Aorta (tissue), 5 donors: ENCODE measurements at regions not wholly inside any gene's neighbourhood (a gene's known extent, or its start where the extent isn't known, plus 50 kb on each side); places are given as distances from the start of the nearest gene placed in this dataset.
"Not testable (repeated sequence)": the region's sequence is repeated elsewhere in the genome, so short reads cannot be mapped to it uniquely, and the experiment has no call there.

Experiments used
- ATAC-seq: fragments of 200-7000 bp; cut with Tn5 transposase; one replicate; pipeline ENCODE4 v1.9.1; 2022; ENCODE audit warnings: moderate library complexity; ENCODE audit not compliant: low FRiP score
- DNase-seq, 2 donors: peaks; one replicate each; pipeline ENCODE4 v3.0.0-alpha.2; 2020
- H3K27ac ChIP-seq, 2 donors: one replicate each; pipeline ENCODE4 v1.5.1; 2013; ENCODE audit warnings: low read length in 2 of 2, mild to moderate bottlenecking in 2 of 2, moderate library complexity in 2 of 2, control low read depth in 1 of 2, inconsistent platforms in 1 of 2, low read depth in 1 of 2
- H3K27me3 ChIP-seq, 2 donors: one replicate each; pipeline ENCODE4 v1.6.1; 2013; ENCODE audit warnings: control low read depth in 1 of 2, low read length in 1 of 2, mild to moderate bottlenecking in 1 of 2, moderate library complexity in 1 of 2; ENCODE audit not compliant: insufficient read depth in 2 of 2, control insufficient read depth in 1 of 2
- H3K36me3 ChIP-seq, 2 donors: one replicate each; pipeline ENCODE4 v1.6.1; 2013; ENCODE audit warnings: control low read depth in 1 of 2, low read length in 1 of 2, mild to moderate bottlenecking in 1 of 2; ENCODE audit not compliant: insufficient read depth in 2 of 2, control insufficient read depth in 1 of 2
- H3K4me1 ChIP-seq, 2 donors: one replicate each; pipeline ENCODE4 v1.6.1; 2013; ENCODE audit warnings: low read length in 2 of 2, control low read depth in 1 of 2, mild to moderate bottlenecking in 1 of 2, moderate library complexity in 1 of 2; ENCODE audit not compliant: insufficient read depth in 2 of 2, control insufficient read depth in 1 of 2
- H3K4me3 ChIP-seq, 2 donors: one replicate each; pipeline ENCODE4 v1.5.1; 2013; ENCODE audit warnings: low read length in 2 of 2, control low read depth in 1 of 2, mild to moderate bottlenecking in 1 of 2
- H3K9me3 ChIP-seq: one replicate; pipeline ENCODE4 v1.6.1; 2013; ENCODE audit warnings: mild to moderate bottlenecking, low read length; ENCODE audit not compliant: control insufficient read depth
- WGBS, 2 donors: extraction: QIAGEN DNeasy Blood & Tissue Kit; methylation state at CpG; one replicate each; pipeline ENCODE4 v1.1.7; 2013; 5-methylcytosine and 5-hydroxymethylcytosine counted together
- intact Hi-C, 2 donors: fragments of 100-400 bp; cut with DNase I; formaldehyde crosslinking; loops; one replicate each; pipeline versions ENCODE4 v1.14.2 to v1.15.0; 2022
- donor health status: healthy with polysubstance abuse.
- donor health status: Bipolar disorder and iron deficiency.
- donor health status: DM: no; HTN: no; CAD: no.
- donor health status: DM: no; HTN: no; CAD: no.
- donor health status: DM: yes; HTN: yes; CAD: no.

GRCh38 chr6:109875973-109876372 is 102.1 kb upstream of the GPR6 start:
- no peaks in the 10 kb centered on the region for H3K27me3 ChIP-seq
- no peak overlapping the region for H3K27ac ChIP-seq
- H3K4me1 ChIP-seq: no peaks in the 10 kb centered on the region
- no peaks in the 10 kb centered on the region for H3K9me3 ChIP-seq
- 90% methylated on average over 3 of the region's 3 CpGs for WGBS, 2 donors
- no peaks in the 10 kb centered on the region for H3K36me3 ChIP-seq
- intact Hi-C loops: no loop called here
- ATAC-seq (no peak), DNase-seq (no peak)
- H3K4me3 ChIP-seq: no peak overlapping the region

GRCh38 chr6:109877028-109878004 is 100.8 kb upstream of the GPR6 start:
- DNase-seq: no peak
- Histone ChIP-seq H3K27me3 (no peaks in the 10 kb centered on the region), H3K27ac (no peak overlapping the region), H3K9me3 (no peaks in the 10 kb centered on the region), H3K4me3 (no peak overlapping the region), H3K4me1 (no peaks in the 10 kb centered on the region), H3K36me3 (no peaks in the 10 kb centered on the region)
- no peak for ATAC-seq
- intact Hi-C loops: no loop called here
- WGBS, 2 donors: 78 to 80% methylated on average over 10 of the region's 10 CpGs

- H3K36me3 ChIP-seq, ATAC-seq, H3K4me3 ChIP-seq, H3K27ac ChIP-seq, H3K4me1 ChIP-seq, DNase-seq, intact Hi-C loops, H3K9me3 ChIP-seq, H3K27me3 ChIP-seq: not testable (repeated sequence)
- 77 to 87% methylated on average over 9 of the region's 9 CpGs for WGBS, 2 donors
Measured at GRCh38 chr6:109878005-109878690, 100.0 kb upstream of the GPR6 start.

GRCh38 chr6:109879081-109879480 is 99.0 kb upstream of the GPR6 start:
- WGBS, 2 donors: 81 to 86% methylated on average over 5 of the region's 5 CpGs
- H3K36me3 ChIP-seq, H3K9me3 ChIP-seq, ATAC-seq, H3K4me3 ChIP-seq, intact Hi-C loops, H3K4me1 ChIP-seq, DNase-seq, H3K27ac ChIP-seq, H3K27me3 ChIP-seq: not testable (repeated sequence)

GRCh38 chr6:109879521-109879920 is 98.6 kb upstream of the GPR6 start:
- no peaks in the 10 kb centered on the region for H3K27me3 ChIP-seq
- 90 to 91% methylated on average over 15 of the region's 15 CpGs for WGBS, 2 donors
- H3K9me3 ChIP-seq: no peaks in the 10 kb centered on the region
- ATAC-seq: no peak
- intact Hi-C loops: no loop called here
- no peak overlapping the region for H3K4me3 ChIP-seq
- no peak overlapping the region for H3K27ac ChIP-seq
- H3K36me3 ChIP-seq: no peaks in the 10 kb centered on the region
- no peaks in the 10 kb centered on the region for H3K4me1 ChIP-seq
- DNase-seq: no peak

- H3K9me3 ChIP-seq, H3K4me1 ChIP-seq, intact Hi-C loops, H3K27me3 ChIP-seq, H3K27ac ChIP-seq, DNase-seq, ATAC-seq, H3K4me3 ChIP-seq, H3K36me3 ChIP-seq: not testable (repeated sequence)
- 88 to 96% methylated on average over 18 to 19 of the region's 19 CpGs for WGBS, 2 donors
Measured at GRCh38 chr6:109881069-109881468, 97.0 kb upstream of the GPR6 start.

GRCh38 chr6:109881953-109882490 is 96.1 kb upstream of the GPR6 start:
- H3K27me3 ChIP-seq, intact Hi-C loops, H3K4me1 ChIP-seq, H3K36me3 ChIP-seq, H3K4me3 ChIP-seq, ATAC-seq, H3K9me3 ChIP-seq, H3K27ac ChIP-seq, DNase-seq: not testable (repeated sequence)
- WGBS, 2 donors: 96 to 98% methylated on average over 1 of the region's 1 CpG

GRCh38 chr6:109891924-109892323 is 86.2 kb upstream of the GPR6 start:
- Histone ChIP-seq H3K27ac (no peak overlapping the region), H3K36me3 (no peaks in the 10 kb centered on the region), H3K27me3 (no peaks in the 10 kb centered on the region), H3K4me1 (no peaks in the 10 kb centered on the region), H3K4me3 (no peak overlapping the region), H3K9me3 (no peaks in the 10 kb centered on the region)
- DNase-seq (peak in 1 of 2 donors; percentile 59), ATAC-seq (peak; percentile 40)
- intact Hi-C loops: no loop called here
- WGBS, 2 donors: 86 to 88% methylated on average over 5 of the region's 5 CpGs
